ENCODE measurements at regions not wholly inside any gene's neighbourhood (a gene's known extent, or its start where the extent isn't known, plus 50 kb on each side); places are given as distances from the start of the nearest gene placed in this dataset.

- TF ChIP-seq POLR2A (IDR thresholded peaks at IDR 0.05) = no peak
- TF ChIP-seq, protein P1, sequence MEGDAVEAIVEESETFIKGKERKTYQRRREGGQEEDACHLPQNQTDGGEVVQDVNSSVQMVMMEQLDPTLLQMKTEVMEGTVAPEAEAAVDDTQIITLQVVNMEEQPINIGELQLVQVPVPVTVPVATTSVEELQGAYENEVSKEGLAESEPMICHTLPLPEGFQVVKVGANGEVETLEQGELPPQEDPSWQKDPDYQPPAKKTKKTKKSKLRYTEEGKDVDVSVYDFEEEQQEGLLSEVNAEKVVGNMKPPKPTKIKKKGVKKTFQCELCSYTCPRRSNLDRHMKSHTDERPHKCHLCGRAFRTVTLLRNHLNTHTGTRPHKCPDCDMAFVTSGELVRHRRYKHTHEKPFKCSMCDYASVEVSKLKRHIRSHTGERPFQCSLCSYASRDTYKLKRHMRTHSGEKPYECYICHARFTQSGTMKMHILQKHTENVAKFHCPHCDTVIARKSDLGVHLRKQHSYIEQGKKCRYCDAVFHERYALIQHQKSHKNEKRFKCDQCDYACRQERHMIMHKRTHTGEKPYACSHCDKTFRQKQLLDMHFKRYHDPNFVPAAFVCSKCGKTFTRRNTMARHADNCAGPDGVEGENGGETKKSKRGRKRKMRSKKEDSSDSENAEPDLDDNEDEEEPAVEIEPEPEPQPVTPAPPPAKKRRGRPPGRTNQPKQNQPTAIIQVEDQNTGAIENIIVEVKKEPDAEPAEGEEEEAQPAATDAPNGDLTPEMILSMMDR (IDR thresholded peaks at IDR 0.05) = no peak
- no peak for TF ChIP-seq EP300 (IDR thresholded peaks at IDR 0.05)
Measured at GRCh38 chr6:54440549-54440948, 132.3 kb downstream of the TINAG start.

GRCh38 chr6:54441020-54441419 lies 132.8 kb downstream of the TINAG start:
- TF ChIP-seq, protein P1 (IDR thresholded peaks at IDR 0.05) = no peak
- TF ChIP-seq EP300 (IDR thresholded peaks at IDR 0.05) (no peak), POLR2A (IDR thresholded peaks at IDR 0.05) (no peak)
- H3K27ac ChIP-seq = no peak overlapping the region
- no peak for DNase-seq (ENCODE audit: low spot score in 2 of 2)
- H3K9me3 ChIP-seq = no peaks in the 10 kb centered on the region
- no peaks in the 10 kb centered on the region for H3K27me3 ChIP-seq
- no peaks in the 10 kb centered on the region for H3K4me1 ChIP-seq
- WGBS, 2 donors = 83 to 100% methylated on average over 2 of the region's 2 CpGs
- H3K4me3 ChIP-seq = no peak overlapping the region
- H3K36me3 ChIP-seq = no peaks in the 10 kb centered on the region

More at GRCh38 chr6:54440549-54440948, 132.3 kb downstream of the TINAG start:
- no peaks in the 10 kb centered on the region for H3K9me3 ChIP-seq
- H3K27me3 ChIP-seq = no peaks in the 10 kb centered on the region
- no peak overlapping the region for H3K4me3 ChIP-seq
- no peak overlapping the region for H3K27ac ChIP-seq
- DNase-seq (ENCODE audit: low spot score in 2 of 2) = no peak
- no peaks in the 10 kb centered on the region for H3K36me3 ChIP-seq
- no peaks in the 10 kb centered on the region for H3K4me1 ChIP-seq
- 92% methylated on average over 2 of the region's 2 CpGs; no CpG with 5 or more reads in 1 of the 2 donors for WGBS, 2 donors

- no peak for DNase-seq (ENCODE audit: low spot score in 2 of 2)
- WGBS, 2 donors = 83 to 91% methylated on average over 7 of the region's 7 CpGs
- no peaks in the 10 kb centered on the region for H3K27me3 ChIP-seq
Measured at GRCh38 chr6:54441687-54442248, 133.5 kb downstream of the TINAG start.

DNA sequence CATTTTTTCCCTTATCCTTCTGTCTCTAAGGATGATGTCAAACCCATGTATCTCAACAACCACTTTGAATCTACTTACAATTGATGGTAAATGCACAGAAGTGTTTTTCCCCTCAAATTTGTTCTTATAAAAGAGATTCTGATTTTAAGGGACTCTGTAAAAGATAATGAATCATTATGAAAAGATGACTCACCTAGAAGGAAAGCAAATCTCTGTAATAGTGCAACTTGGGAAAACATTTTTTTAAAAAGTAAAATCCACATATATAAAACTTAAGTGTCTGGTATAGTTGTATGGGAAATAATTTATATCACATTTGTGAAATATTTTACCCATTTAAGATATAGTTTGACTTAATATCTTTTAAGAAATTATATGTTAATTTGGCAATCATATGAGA lies 137.0 kb downstream of the TINAG start:
- Histone ChIP-seq H3K36me3 (no peaks in the 10 kb centered on the region), H3K27ac (no peak overlapping the region), H3K4me1 (no peaks in the 10 kb centered on the region), H3K4me3 (no peak overlapping the region), H3K27me3 (no peaks in the 10 kb centered on the region), H3K9me3 (no peaks in the 10 kb centered on the region)
- DNase-seq (ENCODE audit: low spot score in 2 of 2) = no peak
- TF ChIP-seq EP300 (IDR thresholded peaks at IDR 0.05) = no peak
- no peak for TF ChIP-seq POLR2A (IDR thresholded peaks at IDR 0.05)
- TF ChIP-seq, protein P1 (IDR thresholded peaks at IDR 0.05) = no peak

More at GRCh38 chr6:54441687-54442248, 133.5 kb downstream of the TINAG start:
- Histone ChIP-seq H3K4me1 (no peaks in the 10 kb centered on the region), H3K9me3 (no peaks in the 10 kb centered on the region), H3K36me3 (no peaks in the 10 kb centered on the region), H3K27ac (no peak overlapping the region), H3K4me3 (no peak overlapping the region)
- TF ChIP-seq, protein P1 (IDR thresholded peaks at IDR 0.05) = no peak
- no peak for TF ChIP-seq POLR2A (IDR thresholded peaks at IDR 0.05)
- TF ChIP-seq EP300 (IDR thresholded peaks at IDR 0.05) = no peak

- DNase-seq (ENCODE audit: low spot score in 2 of 2) = no peak
- no peak overlapping the region for H3K4me3 ChIP-seq
- no peaks in the 10 kb centered on the region for H3K27me3 ChIP-seq
- no peaks in the 10 kb centered on the region for H3K4me1 ChIP-seq
- TF ChIP-seq, protein P1 (IDR thresholded peaks at IDR 0.05) = no peak
- WGBS, 2 donors = 40 to 49% methylated on average over 4 of the region's 4 CpGs
- no peaks in the 10 kb centered on the region for H3K36me3 ChIP-seq
- H3K9me3 ChIP-seq = peaks cover 0 to 4% (median 0%) of the 10 kb centered on the region in 4 donors
- H3K27ac ChIP-seq = no peak overlapping the region
Measured at GRCh38 chr6:54448617-54449016, 140.4 kb downstream of the TINAG start.

All from tibial nerve (tissue), 4 donors.